NT2/D1 (cell line): ENCODE measurements at regions not wholly inside any gene's neighbourhood (a gene's known extent, or its start where the extent isn't known, plus 50 kb on each side); places are given as distances from the start of the nearest gene placed in this dataset.

ENCODE experiments used
- DNase-seq: peaks from one replicate; pipeline ENCODE4 v3.0.0-alpha.2; 2011; ENCODE audit warnings: low read depth, low spot score
- H3K27me3 ChIP-seq: 2 replicates; pipeline ENCODE4 v1.6.0; 2011; ENCODE audit warnings: mild to moderate bottlenecking; ENCODE audit not compliant: insufficient read length, insufficient read depth
- H3K36me3 ChIP-seq: 2 replicates; pipeline ENCODE4 v1.6.1; 2011; ENCODE audit warnings: mild to moderate bottlenecking, low read length, mixed read lengths; ENCODE audit not compliant: insufficient read depth, insufficient read length
- H3K4me1 ChIP-seq: 2 replicates; pipeline ENCODE4 v1.5.1; 2011; ENCODE audit not compliant: insufficient read depth, insufficient read length
- H3K4me3 ChIP-seq: 2 replicates; pipeline ENCODE4 v1.5.1; 2011; ENCODE audit warnings: low read depth; ENCODE audit not compliant: insufficient read length
- H3K9ac ChIP-seq: 2 replicates; pipeline ENCODE4 v1.6.0; 2011; ENCODE audit warnings: low read depth; ENCODE audit not compliant: insufficient read length
- H3K9me3 ChIP-seq: 2 replicates; pipeline ENCODE4 v1.5.1; 2011; ENCODE audit warnings: mild to moderate bottlenecking, low read length; ENCODE audit not compliant: insufficient read depth
- SUZ12 ChIP-seq: IDR thresholded peaks from 2 replicates; pipeline ENCODE4 v1.6.1; 2011; ENCODE audit not compliant: insufficient read length, insufficient read depth; ENCODE audit errors: extremely low read depth
- YY1 ChIP-seq: IDR thresholded peaks from 2 replicates; pipeline ENCODE4 v1.6.1; 2011; ENCODE audit not compliant: insufficient read length, insufficient read depth
- ZNF274 ChIP-seq: IDR thresholded peaks from 2 replicates; pipeline ENCODE4 v1.6.1; 2011; ENCODE audit warnings: mild to moderate bottlenecking, low read depth, low read length

DNA sequence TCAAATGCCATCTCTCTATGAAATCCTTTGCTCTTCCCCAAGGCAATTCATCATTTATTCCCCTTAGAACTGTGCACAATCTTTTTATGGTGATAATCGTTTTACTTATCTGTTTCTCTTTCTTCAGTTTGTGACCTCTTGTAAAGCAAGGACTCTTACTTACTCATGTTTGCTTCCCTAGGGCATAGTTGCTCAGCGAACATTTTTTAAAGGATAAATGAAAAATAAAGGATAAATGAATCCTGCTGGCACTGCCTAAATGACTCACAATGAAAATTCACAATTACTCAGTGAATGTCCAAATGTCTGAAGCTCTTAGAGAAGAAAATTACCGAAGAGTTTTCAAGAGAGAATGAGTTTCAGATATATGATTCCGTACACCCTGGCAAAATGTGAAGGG, 671.7 kb downstream of the CDH11 start:
- no peak overlapping the region for H3K9ac ChIP-seq

DNA sequence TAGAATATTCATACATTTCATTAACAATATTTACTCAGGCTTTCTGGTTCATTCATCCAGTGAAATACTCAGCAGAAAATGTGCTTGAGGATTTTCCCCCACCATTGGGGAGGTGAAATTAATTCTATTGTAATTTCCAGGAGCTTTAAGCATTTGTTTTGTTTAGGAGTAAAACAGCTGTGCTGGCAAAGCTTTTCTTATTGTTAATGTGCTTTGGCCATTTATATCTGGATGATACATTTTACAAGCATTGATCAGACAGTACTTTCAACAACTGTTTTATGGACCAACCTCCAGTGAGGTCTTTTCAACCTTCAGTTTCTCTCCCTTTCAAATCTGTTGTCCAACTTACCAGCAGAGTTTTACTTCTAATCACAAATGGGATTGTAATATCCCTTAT, 672.4 kb downstream of the CDH11 start:
- H3K27me3 ChIP-seq: no peaks in the 10 kb centered on the region
- TF ChIP-seq SUZ12 (no peak), YY1 (no peak)
- no peaks in the 10 kb centered on the region for H3K9me3 ChIP-seq
- no peaks in the 10 kb centered on the region for H3K36me3 ChIP-seq
- DNase-seq: no peak
- no peak overlapping the region for H3K9ac ChIP-seq
- H3K4me3 ChIP-seq: no peak overlapping the region
- no peaks in the 10 kb centered on the region for H3K4me1 ChIP-seq

More for the DNA sequence above, 671.7 kb downstream of the CDH11 start:
- Histone ChIP-seq H3K27me3 (no peaks in the 10 kb centered on the region), H3K9me3 (no peaks in the 10 kb centered on the region), H3K4me1 (no peaks in the 10 kb centered on the region), H3K36me3 (no peaks in the 10 kb centered on the region), H3K4me3 (no peak overlapping the region)
- DNase-seq: no peak
- no peak for TF ChIP-seq YY1
- TF ChIP-seq SUZ12: no peak
- no peak for TF ChIP-seq ZNF274

GRCh38 chr16:64445649-64446048, 676.2 kb downstream of the CDH11 start:
- TF ChIP-seq SUZ12: no peak
- TF ChIP-seq YY1: no peak
- no peak for TF ChIP-seq ZNF274
- no peak overlapping the region for H3K4me3 ChIP-seq
- DNase-seq: no peak

DNA sequence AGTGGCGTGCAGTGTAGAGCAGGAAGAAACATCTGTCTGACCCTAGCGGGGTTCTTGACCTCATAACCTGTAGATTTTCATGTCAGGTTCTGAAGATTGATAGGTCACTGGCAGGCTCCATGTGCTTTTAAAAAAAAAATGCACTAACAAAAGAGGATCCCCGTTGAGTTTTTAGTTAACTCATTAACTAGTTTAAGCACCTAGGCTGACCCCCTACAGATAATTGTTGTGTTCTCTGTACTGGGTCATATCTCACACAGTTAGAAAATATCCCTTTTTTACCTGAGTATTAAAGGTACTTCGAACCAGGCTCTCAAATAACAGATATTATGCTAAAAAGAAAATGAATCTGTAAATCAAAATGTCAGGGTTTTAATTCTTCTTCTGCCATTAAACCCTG, 676.6 kb downstream of the CDH11 start:
- Histone ChIP-seq H3K36me3 (no peaks in the 10 kb centered on the region), H3K4me3 (no peak overlapping the region), H3K27me3 (no peaks in the 10 kb centered on the region), H3K4me1 (no peaks in the 10 kb centered on the region), H3K9me3 (no peaks in the 10 kb centered on the region), H3K9ac (no peak overlapping the region)
- no peak for TF ChIP-seq ZNF274
- no peak for TF ChIP-seq SUZ12
- no peak for TF ChIP-seq YY1
- DNase-seq: no peak

More at GRCh38 chr16:64445649-64446048, 676.2 kb downstream of the CDH11 start:
- no peak overlapping the region for H3K9ac ChIP-seq
- no peaks in the 10 kb centered on the region for H3K27me3 ChIP-seq
- no peaks in the 10 kb centered on the region for H3K9me3 ChIP-seq
- H3K4me1 ChIP-seq: no peaks in the 10 kb centered on the region
- H3K36me3 ChIP-seq: no peaks in the 10 kb centered on the region

GRCh38 chr16:64440421-64440831, 681.4 kb downstream of the CDH11 start:
- DNase-seq: no peak
- TF ChIP-seq YY1: no peak
- TF ChIP-seq SUZ12: no peak
- TF ChIP-seq ZNF274: no peak
- Histone ChIP-seq H3K27me3 (no peaks in the 10 kb centered on the region), H3K9ac (no peak overlapping the region), H3K4me1 (no peaks in the 10 kb centered on the region), H3K9me3 (no peaks in the 10 kb centered on the region), H3K4me3 (no peak overlapping the region), H3K36me3 (no peaks in the 10 kb centered on the region)

DNA sequence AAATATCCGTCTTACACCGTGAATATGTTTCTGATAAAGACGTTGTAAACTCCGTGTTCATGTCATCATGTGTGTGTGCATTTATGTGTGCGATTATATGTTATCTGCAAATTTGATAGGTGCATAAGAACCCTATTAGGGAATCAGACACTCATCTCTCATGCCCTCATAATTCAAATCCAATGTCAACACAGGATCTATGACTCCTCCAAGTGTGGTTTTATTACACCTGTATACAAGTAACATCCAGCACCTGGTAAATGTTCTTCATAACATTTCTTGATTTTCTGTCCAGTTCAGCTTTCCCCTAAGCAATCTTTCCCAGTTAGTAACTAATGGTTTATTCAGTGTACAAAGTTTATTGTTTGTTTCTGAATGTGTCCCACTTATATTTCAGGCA, 681.9 kb downstream of the CDH11 start:
- no peaks in the 10 kb centered on the region for H3K36me3 ChIP-seq
- H3K9ac ChIP-seq: no peak overlapping the region
- no peak for DNase-seq
- no peaks in the 10 kb centered on the region for H3K4me1 ChIP-seq
- H3K27me3 ChIP-seq: no peaks in the 10 kb centered on the region
- no peak overlapping the region for H3K4me3 ChIP-seq
- TF ChIP-seq SUZ12 (no peak), YY1 (no peak)
- no peaks in the 10 kb centered on the region for H3K9me3 ChIP-seq

DNA sequence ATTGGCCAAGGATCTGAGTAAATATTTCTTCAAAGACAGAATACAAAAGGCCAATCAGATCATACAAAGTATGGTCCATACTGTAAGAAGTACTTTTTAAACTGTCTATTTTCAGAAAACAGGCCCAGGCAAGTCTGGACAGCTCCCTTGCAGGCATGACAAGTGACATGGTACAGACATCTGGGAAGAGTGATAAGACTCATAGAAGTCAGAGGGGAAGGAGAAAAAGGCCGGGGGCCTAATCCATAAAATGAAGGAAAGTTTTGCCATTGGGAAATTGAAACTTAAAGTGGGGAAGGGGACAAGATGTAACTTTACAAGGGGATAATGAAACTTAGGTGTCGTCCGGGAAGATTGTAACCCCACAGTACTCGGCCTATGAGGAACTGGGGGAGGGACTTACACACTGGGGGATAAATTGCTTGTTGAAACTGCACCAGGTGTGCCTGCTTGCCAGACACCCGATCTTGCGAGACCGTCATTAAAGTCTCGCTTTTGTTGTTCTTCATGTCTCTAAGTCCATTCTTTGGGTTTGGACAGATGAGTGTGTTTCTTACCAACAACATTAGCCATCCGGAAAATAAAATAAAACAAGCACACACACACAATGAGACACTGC, 684.0 kb downstream of the CDH11 start:
- Histone ChIP-seq H3K27me3 (no peaks in the 10 kb centered on the region), H3K9ac (no peak overlapping the region), H3K4me3 (no peak overlapping the region), H3K4me1 (no peaks in the 10 kb centered on the region), H3K9me3 (no peaks in the 10 kb centered on the region), H3K36me3 (no peaks in the 10 kb centered on the region)
- no peak for TF ChIP-seq YY1
- no peak for TF ChIP-seq SUZ12
- no peak for TF ChIP-seq ZNF274
- no peak for DNase-seq
